Loucy (cell line): ENCODE measurements at regions not wholly inside any gene's neighbourhood (a gene's known extent, or its start where the extent isn't known, plus 50 kb on each side); places are given as distances from the start of the nearest gene placed in this dataset.

Source experiments
- H2AFZ ChIP-seq: fragments of 200-600 bp; sonication (generic); 2 replicates; pipeline ENCODE4 v1.6.0; 2016; ENCODE audit warnings: antibody characterized with exemption, mild to moderate bottlenecking, low read length, moderate library complexity
- H3F3A ChIP-seq: fragments of 200-600 bp; 2 replicates; pipeline ENCODE4 v1.6.0; 2016; ENCODE audit warnings: antibody characterized with exemption, low read depth, mild to moderate bottlenecking
- H3K27me3 ChIP-seq: fragments of 200-600 bp; sonication (generic); 2 replicates; pipeline ENCODE4 v1.6.1; 2014; ENCODE audit warnings: low read length, mild to moderate bottlenecking; ENCODE audit not compliant: insufficient read depth, poor library complexity, severe bottlenecking
- H3K36me3 ChIP-seq: fragments of 200-600 bp; sonication (generic); 2 replicates; pipeline ENCODE4 v1.6.1; 2016; ENCODE audit warnings: low read length; ENCODE audit not compliant: insufficient read depth
- H3K4me1 ChIP-seq: fragments of 200-600 bp; sonication (generic); 2 replicates; pipeline ENCODE4 v1.5.1; 2014; ENCODE audit warnings: low read length, mild to moderate bottlenecking; ENCODE audit not compliant: insufficient read depth, poor library complexity, severe bottlenecking
- H3K4me2 ChIP-seq: fragments of 200-600 bp; sonication (generic); 2 replicates; pipeline ENCODE4 v1.6.0; 2014; ENCODE audit warnings: antibody characterized with exemption, low read length, low read depth, mild to moderate bottlenecking; ENCODE audit not compliant: poor library complexity, severe bottlenecking
- H3K4me3 ChIP-seq: fragments of 200-600 bp; sonication (generic); 2 replicates; pipeline ENCODE4 v1.5.1; 2014; ENCODE audit warnings: low read length, mild to moderate bottlenecking, mixed read lengths; ENCODE audit not compliant: poor library complexity, severe bottlenecking
- H3K79me2 ChIP-seq: fragments of 200-600 bp; sonication (generic); 2 replicates; pipeline ENCODE4 v1.6.1; 2014; ENCODE audit warnings: low read length; ENCODE audit not compliant: insufficient read depth
- H3K9ac ChIP-seq: fragments of 200-600 bp; sonication (generic); 2 replicates; pipeline ENCODE4 v1.6.0; 2014; ENCODE audit warnings: mild to moderate bottlenecking, low read depth, low read length, moderate library complexity; ENCODE audit not compliant: poor library complexity, severe bottlenecking
- H3K9me2 ChIP-seq: fragments of 200-600 bp; sonication (generic); replicated peaks from 2 replicates; pipeline ENCODE4 v1.6.1; 2016; ENCODE audit warnings: low read depth, low read length, mixed read lengths
- H3K9me3 ChIP-seq: fragments of 200-600 bp; sonication (generic); 2 replicates; pipeline ENCODE4 v1.6.1; 2014; ENCODE audit warnings: mild to moderate bottlenecking, antibody characterized with exemption, low read length, low read depth; ENCODE audit not compliant: insufficient read depth
- H4K20me1 ChIP-seq: fragments of 200-600 bp; sonication (generic); 2 replicates; pipeline ENCODE4 v1.6.0; 2014; ENCODE audit warnings: antibody characterized with exemption, low read length, mild to moderate bottlenecking; ENCODE audit not compliant: insufficient read depth, poor library complexity, severe bottlenecking
- EZH2phosphoT487 ChIP-seq: fragments of 200-600 bp; IDR thresholded peaks from 2 replicates; pipeline ENCODE4 v1.6.1; 2018; ENCODE audit warnings: antibody characterized with exemption, mild to moderate bottlenecking, moderate library complexity, borderline replicate concordance
- TF ChIP-seq, protein P1 (sequence below): fragments of 200-600 bp; sonication (generic); conservative IDR thresholded peaks from 2 replicates; pipeline ENCODE4 v1.5.1; 2014; ENCODE audit warnings: mild to moderate bottlenecking, antibody characterized with exemption, low read length

DNA sequence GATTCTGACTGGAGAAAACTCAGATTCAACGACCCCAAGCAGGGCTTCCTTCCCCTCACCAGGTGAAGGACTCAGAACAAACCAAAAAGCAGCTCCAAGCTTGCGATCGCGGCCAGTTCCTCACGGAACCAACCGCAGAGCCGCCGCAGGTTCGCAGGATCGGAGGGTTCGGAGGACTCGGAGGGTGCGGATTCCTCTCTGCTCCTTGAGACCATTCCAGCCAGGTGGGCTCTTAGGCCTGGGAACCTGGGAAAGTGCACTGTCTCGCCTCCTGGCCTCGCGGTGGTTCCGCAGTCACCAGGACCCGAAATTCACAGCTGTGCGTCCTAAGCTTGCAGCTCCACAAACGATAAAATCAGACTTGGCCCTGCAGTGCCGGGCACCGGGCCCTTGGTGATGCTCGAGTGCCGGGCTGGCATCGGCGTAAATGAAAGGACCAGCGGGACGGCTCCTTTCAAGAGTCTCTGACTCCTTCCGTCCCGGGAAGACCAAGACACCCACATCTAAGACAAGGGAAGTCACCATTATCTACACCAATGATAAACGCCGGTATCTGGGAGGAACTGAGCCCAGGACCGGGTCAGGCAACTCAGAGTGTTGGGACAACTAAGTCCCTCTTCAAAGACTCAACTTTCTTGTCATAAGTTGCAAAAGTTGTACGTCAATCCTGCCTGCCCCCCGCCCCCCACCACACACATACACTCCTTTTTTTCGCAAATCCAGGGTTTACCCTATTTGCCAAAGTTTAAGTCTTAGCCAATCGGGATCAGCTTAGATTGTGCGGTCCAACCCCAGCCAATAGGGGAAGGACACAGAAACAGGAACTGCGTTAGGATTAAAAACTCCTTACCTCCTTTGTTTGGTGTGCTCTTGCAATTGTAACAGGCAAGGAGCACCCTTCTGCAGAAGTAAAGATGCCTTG, 69.8 kb upstream of the PRSS16 start:
- Histone ChIP-seq H3F3A (peaks cover 2% of the 10 kb centered on the region; the same call in 1 of the 2 replicates), H3K4me1 (no peaks in the 10 kb centered on the region), H3K36me3 (no peaks in the 10 kb centered on the region), H2AFZ (peak overlapping the region; percentile 100), H3K4me2 (peak overlapping the region; percentile 81), H3K9me3 (no peaks in the 10 kb centered on the region), H3K4me3 (peak overlapping the region; percentile 100), H3K9me2 (no peaks in the 10 kb centered on the region), H3K79me2 (no peaks in the 10 kb centered on the region), H3K9ac (peak overlapping the region; percentile 94), H3K27me3 (no peaks in the 10 kb centered on the region), H4K20me1 (no peaks in the 10 kb centered on the region)
- TF ChIP-seq EZH2phosphoT487: no peak
- TF ChIP-seq, protein P1, sequence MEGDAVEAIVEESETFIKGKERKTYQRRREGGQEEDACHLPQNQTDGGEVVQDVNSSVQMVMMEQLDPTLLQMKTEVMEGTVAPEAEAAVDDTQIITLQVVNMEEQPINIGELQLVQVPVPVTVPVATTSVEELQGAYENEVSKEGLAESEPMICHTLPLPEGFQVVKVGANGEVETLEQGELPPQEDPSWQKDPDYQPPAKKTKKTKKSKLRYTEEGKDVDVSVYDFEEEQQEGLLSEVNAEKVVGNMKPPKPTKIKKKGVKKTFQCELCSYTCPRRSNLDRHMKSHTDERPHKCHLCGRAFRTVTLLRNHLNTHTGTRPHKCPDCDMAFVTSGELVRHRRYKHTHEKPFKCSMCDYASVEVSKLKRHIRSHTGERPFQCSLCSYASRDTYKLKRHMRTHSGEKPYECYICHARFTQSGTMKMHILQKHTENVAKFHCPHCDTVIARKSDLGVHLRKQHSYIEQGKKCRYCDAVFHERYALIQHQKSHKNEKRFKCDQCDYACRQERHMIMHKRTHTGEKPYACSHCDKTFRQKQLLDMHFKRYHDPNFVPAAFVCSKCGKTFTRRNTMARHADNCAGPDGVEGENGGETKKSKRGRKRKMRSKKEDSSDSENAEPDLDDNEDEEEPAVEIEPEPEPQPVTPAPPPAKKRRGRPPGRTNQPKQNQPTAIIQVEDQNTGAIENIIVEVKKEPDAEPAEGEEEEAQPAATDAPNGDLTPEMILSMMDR: peak; percentile 71

DNA sequence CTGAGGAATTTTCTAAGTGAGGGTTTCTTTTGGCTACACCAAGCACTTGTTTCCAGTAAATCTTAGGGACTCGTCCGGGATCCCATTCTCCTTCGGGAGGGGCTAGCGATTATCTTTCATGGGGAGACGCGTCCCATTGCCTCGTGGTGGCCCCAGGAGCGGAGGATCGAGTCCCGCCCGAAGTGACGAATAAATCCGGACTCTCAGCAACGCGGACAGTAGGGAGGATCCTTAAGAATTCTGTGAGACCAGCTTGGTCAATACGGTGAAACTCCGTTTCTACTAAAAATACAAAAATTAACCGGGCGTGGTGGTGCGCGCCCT, 69.1 kb upstream of the PRSS16 start:
- peak overlapping the region; percentile 100 for H3K4me3 ChIP-seq
- H4K20me1 ChIP-seq: no peaks in the 10 kb centered on the region
- no peaks in the 10 kb centered on the region for H3K36me3 ChIP-seq
- no peaks in the 10 kb centered on the region for H3K9me3 ChIP-seq
- no peaks in the 10 kb centered on the region for H3K27me3 ChIP-seq
- H3F3A ChIP-seq: peaks cover 2% of the 10 kb centered on the region; the same call in 1 of the 2 replicates
- peak overlapping the region; percentile 81 for H3K4me2 ChIP-seq
- H3K79me2 ChIP-seq: no peaks in the 10 kb centered on the region
- H3K9me2 ChIP-seq: no peaks in the 10 kb centered on the region
- peak overlapping the region; percentile 100 for H2AFZ ChIP-seq
- no peak for TF ChIP-seq EZH2phosphoT487
- peak overlapping the region; percentile 94 for H3K9ac ChIP-seq
- no peaks in the 10 kb centered on the region for H3K4me1 ChIP-seq

DNA sequence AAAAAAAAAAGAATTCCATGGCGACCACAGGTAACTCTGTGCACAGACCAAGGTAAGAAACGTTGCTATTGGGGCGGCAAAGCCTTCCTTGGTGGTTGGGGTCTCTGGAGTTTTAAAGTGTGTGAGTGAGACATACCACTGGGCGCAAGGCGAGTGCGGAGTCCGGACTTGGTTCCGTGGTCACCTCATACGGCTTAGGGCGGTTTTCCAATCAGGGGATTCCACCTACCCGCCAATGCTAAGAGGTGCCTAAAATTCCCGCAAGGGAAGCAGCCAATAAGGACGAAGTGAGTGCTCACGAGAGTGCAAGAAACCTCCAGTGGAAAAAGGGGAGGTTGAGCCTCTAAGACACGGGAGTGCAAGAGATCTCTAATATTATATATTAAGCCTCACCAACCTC, 68.6 kb upstream of the PRSS16 start:
- no peaks in the 10 kb centered on the region for H4K20me1 ChIP-seq
- H2AFZ ChIP-seq: no peak overlapping the region
- no peaks in the 10 kb centered on the region for H3K27me3 ChIP-seq
- no peak overlapping the region for H3K9ac ChIP-seq
- H3K79me2 ChIP-seq: no peaks in the 10 kb centered on the region
- peaks cover 2% of the 10 kb centered on the region; the same call in 1 of the 2 replicates for H3F3A ChIP-seq
- no peak overlapping the region for H3K4me2 ChIP-seq
- no peaks in the 10 kb centered on the region for H3K36me3 ChIP-seq
- TF ChIP-seq, protein P1: no peak
- TF ChIP-seq EZH2phosphoT487: no peak
- no peak overlapping the region for H3K4me3 ChIP-seq
- no peaks in the 10 kb centered on the region for H3K9me3 ChIP-seq
- no peaks in the 10 kb centered on the region for H3K4me1 ChIP-seq
- H3K9me2 ChIP-seq: no peaks in the 10 kb centered on the region
